Astrocyte (in vitro differentiated cells and primary cell): ENCODE measurements at regions not wholly inside any gene's neighbourhood (a gene's known extent, or its start where the extent isn't known, plus 50 kb on each side); places are given as distances from the start of the nearest gene placed in this dataset.
"Not testable (repeated sequence)": the region's sequence is repeated elsewhere in the genome, so short reads cannot be mapped to it uniquely, and the experiment has no call there.

Experiments
- DNase-seq: peaks from one replicate; pipeline ENCODE4 v3.0.0-alpha.2; 2010; ENCODE audit warnings: low read depth
- FAIRE-seq: peaks from 2 replicates; lab custom pipeline; 2011; peaks lifted over from hg19 to GRCh38; lab: Jason Lieb, UNC
- H2AFZ ChIP-seq: 2 replicates; pipeline ENCODE4 v1.6.0; 2012; ENCODE audit warnings: low read depth, low read length, inconsistent platforms
- H3K27ac ChIP-seq: 2 replicates; pipeline ENCODE4 v1.5.1; 2011; ENCODE audit warnings: low read depth, low read length, inconsistent platforms
- H3K27me3 ChIP-seq: 2 replicates; pipeline ENCODE4 v1.6.0; 2011; ENCODE audit warnings: low read length, inconsistent platforms; ENCODE audit not compliant: insufficient read depth
- H3K36me3 ChIP-seq: 2 replicates; pipeline ENCODE4 v1.5.1; 2011; ENCODE audit warnings: low read length, inconsistent platforms; ENCODE audit not compliant: insufficient read depth
- H3K4me1 ChIP-seq: 2 replicates; pipeline ENCODE4 v1.5.1; 2011; ENCODE audit warnings: low read length, inconsistent platforms; ENCODE audit not compliant: insufficient read depth
- H3K4me2 ChIP-seq: 2 replicates; pipeline ENCODE4 v1.6.0; 2012; ENCODE audit warnings: low read length, inconsistent platforms
- H3K4me3 ChIP-seq: 2 replicates; pipeline ENCODE4 v1.5.1; 2011; ENCODE audit warnings: low read depth, mild to moderate bottlenecking, low read length, inconsistent platforms; ENCODE audit not compliant: insufficient read depth
- H3K79me2 ChIP-seq: 2 replicates; pipeline ENCODE4 v1.6.0; 2012; ENCODE audit warnings: mild to moderate bottlenecking, low read length, inconsistent platforms; ENCODE audit not compliant: insufficient read depth
- H3K9ac ChIP-seq: 2 replicates; pipeline ENCODE4 v1.6.0; 2012; ENCODE audit warnings: mild to moderate bottlenecking, low read length, inconsistent platforms
- H3K9me3 ChIP-seq: 2 replicates; pipeline ENCODE4 v1.5.1; 2012; ENCODE audit warnings: low read depth, mild to moderate bottlenecking, low read length, inconsistent platforms; ENCODE audit not compliant: insufficient read depth
- H4K20me1 ChIP-seq: 2 replicates; pipeline ENCODE4 v1.6.0; 2012; ENCODE audit warnings: low read length, inconsistent platforms; ENCODE audit not compliant: insufficient read depth
- H3K27ac Mint-ChIP-seq: one replicate; pipeline ENCODE4 v1.8.0; 2021; ENCODE audit warnings: mild to moderate bottlenecking, mixed read lengths; ENCODE audit not compliant: unreplicated experiment
- H3K27me3 Mint-ChIP-seq: one replicate; pipeline ENCODE4 v1.8.0; 2021; ENCODE audit warnings: low read depth, mixed read lengths; ENCODE audit not compliant: unreplicated experiment
- H3K36me3 Mint-ChIP-seq: one replicate; pipeline ENCODE4 v1.8.0; 2021; ENCODE audit warnings: low read depth, mixed read lengths; ENCODE audit not compliant: unreplicated experiment
- H3K4me1 Mint-ChIP-seq: one replicate; pipeline ENCODE4 v1.8.0; 2021; ENCODE audit warnings: low read depth, mixed read lengths; ENCODE audit not compliant: unreplicated experiment
- H3K4me3 Mint-ChIP-seq: one replicate; pipeline ENCODE4 v1.8.0; 2021; ENCODE audit warnings: mild to moderate bottlenecking, moderate library complexity, mixed read lengths; ENCODE audit not compliant: unreplicated experiment
- H3K9me3 Mint-ChIP-seq: one replicate; pipeline ENCODE4 v1.8.0; 2021; ENCODE audit warnings: mild to moderate bottlenecking, mixed read lengths; ENCODE audit not compliant: unreplicated experiment
- CTCF ChIP-seq: IDR thresholded peaks from 2 replicates; pipeline ENCODE4 v1.5.1; 2011; ENCODE audit warnings: low read depth, mild to moderate bottlenecking, inconsistent platforms, low read length, moderate library complexity; ENCODE audit not compliant: insufficient read depth
- EZH2 ChIP-seq: IDR thresholded peaks from 2 replicates; pipeline ENCODE4 v1.6.1; 2012; ENCODE audit warnings: mild to moderate bottlenecking, low read length, inconsistent platforms; ENCODE audit not compliant: insufficient read depth

DNA sequence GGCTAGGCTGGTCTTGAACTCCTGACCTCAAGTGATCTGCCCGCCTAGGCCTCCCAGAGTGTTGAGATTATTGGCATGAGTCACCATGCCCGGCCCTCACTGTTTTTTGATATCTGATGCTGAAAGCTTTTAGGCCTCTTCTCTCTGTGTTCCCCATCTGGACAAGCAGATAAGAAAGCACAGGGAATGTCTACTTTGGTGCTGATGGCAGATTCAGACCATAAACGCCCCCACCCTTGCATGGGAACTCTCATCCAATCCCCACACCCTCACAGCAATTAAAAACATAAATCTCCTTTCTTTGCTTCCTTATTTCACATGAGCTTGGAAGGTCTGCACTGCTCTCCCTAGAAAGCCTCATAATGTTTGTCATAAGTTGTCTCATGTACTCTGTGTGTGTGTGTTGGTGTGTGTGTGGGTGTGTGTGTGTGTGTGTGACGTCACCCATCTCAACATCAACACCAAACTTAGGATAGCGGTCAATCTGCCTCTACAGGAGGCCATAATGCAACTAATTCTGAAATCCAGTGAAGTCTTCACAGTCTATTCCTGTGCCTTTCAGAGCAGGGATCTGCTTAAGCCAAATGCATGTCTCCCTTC lies 335.6 kb upstream of the USP9Y start:
- FAIRE-seq (no peak), DNase-seq (no peak)
- no peaks in the 10 kb centered on the region for H3K27me3 Mint-ChIP-seq
- no peak for TF ChIP-seq CTCF
- no peak for TF ChIP-seq EZH2
- no peaks in the 10 kb centered on the region for H3K27me3 ChIP-seq
- no peak overlapping the region for H3K4me3 Mint-ChIP-seq
- H3K27ac Mint-ChIP-seq, result no peak overlapping the region
- H4K20me1 ChIP-seq, result no peaks in the 10 kb centered on the region
- no peaks in the 10 kb centered on the region for H3K4me1 ChIP-seq
- no peak overlapping the region for H3K9ac ChIP-seq
- no peak overlapping the region for H3K27ac ChIP-seq
- peaks cover 8% of the 10 kb centered on the region for H3K9me3 Mint-ChIP-seq
- no peak overlapping the region for H3K4me3 ChIP-seq
- no peaks in the 10 kb centered on the region for H3K36me3 Mint-ChIP-seq
- H3K9me3 ChIP-seq, result no peaks in the 10 kb centered on the region
- H3K4me2 ChIP-seq, result no peak overlapping the region
- no peaks in the 10 kb centered on the region for H3K4me1 Mint-ChIP-seq
- H2AFZ ChIP-seq, result no peak overlapping the region
- no peaks in the 10 kb centered on the region for H3K36me3 ChIP-seq
- no peaks in the 10 kb centered on the region for H3K79me2 ChIP-seq

DNA sequence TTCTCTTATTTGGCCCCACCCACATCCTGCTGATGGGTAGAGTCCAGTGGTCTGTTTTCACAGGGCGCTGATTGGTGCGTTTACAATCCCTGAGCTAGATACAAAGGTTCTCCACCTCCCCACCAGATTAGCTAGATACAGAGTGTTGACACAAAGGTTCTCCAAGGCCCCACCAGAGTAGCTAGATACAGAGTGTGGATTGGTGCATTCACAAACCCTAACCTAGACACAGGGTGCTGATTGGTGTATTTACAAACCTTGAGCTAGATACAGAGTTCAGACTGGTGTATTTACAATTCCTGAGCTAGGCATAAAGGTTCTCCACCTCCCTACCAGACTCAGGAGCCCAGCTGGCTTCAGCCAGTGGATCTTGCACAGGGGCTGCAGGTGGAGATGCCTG lies 326.4 kb upstream of the USP9Y start:
- H3K27ac Mint-ChIP-seq, H3K4me3 Mint-ChIP-seq, H3K27ac ChIP-seq, H3K9me3 ChIP-seq, H3K4me1 Mint-ChIP-seq, H2AFZ ChIP-seq, H3K79me2 ChIP-seq, H3K9ac ChIP-seq, H3K36me3 ChIP-seq, H3K4me1 ChIP-seq, FAIRE-seq, H3K9me3 Mint-ChIP-seq, H3K4me3 ChIP-seq, H4K20me1 ChIP-seq, H3K4me2 ChIP-seq, H3K36me3 Mint-ChIP-seq, H3K27me3 Mint-ChIP-seq, H3K27me3 ChIP-seq, DNase-seq: not testable (repeated sequence)

DNA sequence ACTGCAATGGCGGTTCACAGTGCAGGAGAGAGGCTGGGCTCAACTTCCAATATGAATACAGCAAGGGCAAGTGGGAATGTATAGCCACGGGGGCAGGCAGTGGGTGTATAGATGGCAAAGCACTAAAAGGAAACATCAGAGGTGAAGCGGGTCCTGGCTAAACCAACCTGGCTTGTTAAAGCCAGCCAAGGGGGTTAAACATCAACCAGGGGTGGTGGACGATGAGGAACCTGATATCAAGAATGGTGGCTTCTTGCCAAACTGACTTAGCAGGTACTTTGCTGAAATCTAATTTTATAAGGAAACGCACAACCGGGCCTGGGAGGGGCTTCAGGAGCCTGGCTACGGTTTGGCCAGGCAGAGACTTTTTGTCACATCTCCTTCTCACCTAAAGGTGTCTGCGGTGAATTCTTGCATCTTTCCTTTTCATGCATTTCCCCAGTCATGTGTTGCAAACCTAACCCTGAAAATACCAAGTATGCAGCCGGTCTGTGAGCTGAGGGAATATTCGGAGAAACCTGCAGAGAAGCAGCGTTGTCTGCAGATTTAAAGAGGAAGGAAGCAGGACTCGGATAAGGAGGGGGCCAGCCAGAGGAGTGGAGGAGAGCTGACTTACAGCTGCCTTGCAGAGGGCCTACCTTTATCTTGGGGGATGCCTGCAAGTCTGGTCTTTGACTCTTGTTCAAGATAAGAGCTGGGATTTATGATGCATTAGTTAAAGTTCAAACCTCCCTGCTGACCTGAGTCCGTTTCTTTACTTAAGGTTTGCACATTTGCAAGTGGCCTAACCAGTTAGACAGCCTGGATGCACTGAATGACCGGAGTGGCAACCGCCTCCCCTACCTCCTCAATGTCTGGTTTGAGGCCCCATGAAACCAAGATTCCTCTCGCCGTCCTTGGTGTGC lies 309.1 kb upstream of the USP9Y start:
- not testable (repeated sequence) for H3K36me3 Mint-ChIP-seq, H3K4me1 Mint-ChIP-seq, H3K27ac ChIP-seq, H3K27me3 Mint-ChIP-seq, H3K27me3 ChIP-seq, FAIRE-seq, H3K79me2 ChIP-seq, H3K9me3 Mint-ChIP-seq, H2AFZ ChIP-seq, H4K20me1 ChIP-seq, H3K4me1 ChIP-seq, H3K27ac Mint-ChIP-seq, H3K9me3 ChIP-seq, H3K9ac ChIP-seq, H3K4me3 Mint-ChIP-seq, H3K36me3 ChIP-seq, DNase-seq, H3K4me2 ChIP-seq, H3K4me3 ChIP-seq
